Peyer's patch (tissue), 4 donors: ENCODE measurements at regions not wholly inside any gene's neighbourhood (a gene's known extent, or its start where the extent isn't known, plus 50 kb on each side); places are given as distances from the start of the nearest gene placed in this dataset.

ENCODE experiments used
- DNase-seq, 3 donors: peaks; one replicate each; pipeline ENCODE4 v3.0.0-alpha.2; 2017 to 2019
- H3K27ac ChIP-seq, 4 donors: fragments of 200-600 bp; sonication (generic); one replicate each; pipeline ENCODE4 v1.5.1; 2016 to 2019
- H3K27me3 ChIP-seq, 2 donors: fragments of 200-600 bp; sonication (generic); one replicate each; pipeline ENCODE4 v1.5.1; 2019
- H3K36me3 ChIP-seq, 3 donors: fragments of 200-600 bp; sonication (generic); one replicate each; pipeline ENCODE4 v1.5.1; 2016 to 2019
- H3K4me1 ChIP-seq, 4 donors: fragments of 200-600 bp; sonication (generic); one replicate each; pipeline ENCODE4 v1.5.1; 2016 to 2019
- H3K4me3 ChIP-seq, 4 donors: fragments of 200-600 bp; sonication (generic); 1 replicate in 3 of 4; 2 replicates in 1 of 4; pipeline ENCODE4 v1.5.1; 2016 to 2019; ENCODE audit warnings: mild to moderate bottlenecking in 1 of 4
- H3K9me3 ChIP-seq, 4 donors: fragments of 200-600 bp; sonication (generic); one replicate each; pipeline ENCODE4 v1.5.1; 2016 to 2019; ENCODE audit warnings: mild to moderate bottlenecking in 1 of 4
- POLR2A ChIP-seq, 2 donors: fragments of 450-650 bp; IDR thresholded peaks; one replicate each; pipeline ENCODE4 v1.5.1; 2017; ENCODE audit warnings: antibody characterized with exemption in 2 of 2, mild to moderate bottlenecking in 2 of 2, moderate library complexity in 2 of 2
- TF ChIP-seq, protein P1 (sequence below), 6 experiments: fragments of 450-650 bp in 4 of 6; fragments of 200-600 bp in 2 of 6; sonication (generic) in 1 of 6; IDR thresholded peaks; one replicate each; pipeline ENCODE4 v1.5.1; 2017 to 2019; ENCODE audit warnings: antibody characterized with exemption in 6 of 6, mild to moderate bottlenecking in 3 of 6, moderate library complexity in 1 of 6

DNA sequence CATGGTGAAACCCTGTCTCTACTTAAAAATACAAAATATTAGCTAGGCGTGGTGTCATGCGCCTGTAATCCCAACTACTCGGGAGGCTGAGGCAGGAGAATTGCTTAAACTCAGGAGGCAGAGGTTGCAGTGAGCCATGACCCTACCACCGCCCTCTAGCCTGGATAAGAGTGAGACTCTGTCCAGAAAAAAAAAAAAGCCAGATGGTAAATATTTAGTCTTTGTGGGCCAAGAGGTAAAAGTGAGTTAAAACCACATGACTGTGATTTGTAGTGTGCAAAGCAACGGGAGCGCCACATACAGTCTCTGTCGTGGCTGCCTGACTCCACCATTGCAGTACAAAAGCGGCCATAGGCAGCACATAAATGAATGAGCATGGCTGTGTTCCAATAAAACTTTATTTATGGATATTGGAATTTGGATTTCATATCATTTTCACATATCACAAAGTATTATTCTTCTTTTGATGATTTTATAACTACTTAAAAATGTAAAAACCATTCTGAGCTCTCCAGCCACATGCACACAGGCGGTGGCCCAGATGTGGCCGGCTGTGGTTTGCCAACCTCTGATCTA is 51.8 kb upstream of the CASZ1 start:
- H3K9me3 ChIP-seq, result peaks cover 0 to 3% (median 0%) of the 10 kb centered on the region in 4 donors
- no peak for DNase-seq
- no peaks in the 10 kb centered on the region for H3K36me3 ChIP-seq
- H3K4me1 ChIP-seq, result no peaks in the 10 kb centered on the region
- TF ChIP-seq, protein P1, sequence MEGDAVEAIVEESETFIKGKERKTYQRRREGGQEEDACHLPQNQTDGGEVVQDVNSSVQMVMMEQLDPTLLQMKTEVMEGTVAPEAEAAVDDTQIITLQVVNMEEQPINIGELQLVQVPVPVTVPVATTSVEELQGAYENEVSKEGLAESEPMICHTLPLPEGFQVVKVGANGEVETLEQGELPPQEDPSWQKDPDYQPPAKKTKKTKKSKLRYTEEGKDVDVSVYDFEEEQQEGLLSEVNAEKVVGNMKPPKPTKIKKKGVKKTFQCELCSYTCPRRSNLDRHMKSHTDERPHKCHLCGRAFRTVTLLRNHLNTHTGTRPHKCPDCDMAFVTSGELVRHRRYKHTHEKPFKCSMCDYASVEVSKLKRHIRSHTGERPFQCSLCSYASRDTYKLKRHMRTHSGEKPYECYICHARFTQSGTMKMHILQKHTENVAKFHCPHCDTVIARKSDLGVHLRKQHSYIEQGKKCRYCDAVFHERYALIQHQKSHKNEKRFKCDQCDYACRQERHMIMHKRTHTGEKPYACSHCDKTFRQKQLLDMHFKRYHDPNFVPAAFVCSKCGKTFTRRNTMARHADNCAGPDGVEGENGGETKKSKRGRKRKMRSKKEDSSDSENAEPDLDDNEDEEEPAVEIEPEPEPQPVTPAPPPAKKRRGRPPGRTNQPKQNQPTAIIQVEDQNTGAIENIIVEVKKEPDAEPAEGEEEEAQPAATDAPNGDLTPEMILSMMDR (IDR thresholded peaks at IDR 0.05), result no peak
- no peak for TF ChIP-seq POLR2A (IDR thresholded peaks at IDR 0.05)
- no peak overlapping the region for H3K27ac ChIP-seq
- H3K4me3 ChIP-seq, result no peak overlapping the region
- H3K27me3 ChIP-seq, result no peaks in the 10 kb centered on the region

DNA sequence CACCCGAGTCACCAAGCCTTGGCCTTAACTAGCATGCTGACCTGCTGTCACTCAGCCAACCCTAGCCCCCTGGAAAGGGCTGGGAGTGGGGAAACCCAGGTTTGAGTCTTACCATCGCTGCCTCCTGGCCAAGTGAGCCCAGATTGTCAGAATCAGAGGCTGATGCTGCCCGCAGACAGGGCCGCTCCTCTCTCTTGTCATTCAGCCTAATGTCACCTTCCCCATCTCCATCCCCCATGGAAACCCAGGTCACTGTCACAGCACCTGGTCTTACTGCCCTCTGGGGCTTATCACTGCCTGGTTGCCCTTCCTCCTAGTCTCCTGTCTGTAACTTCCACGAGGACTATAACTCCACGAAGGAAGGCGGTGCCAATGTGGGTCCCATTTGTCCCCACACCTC is 53.6 kb upstream of the CASZ1 start:
- Histone ChIP-seq H3K4me3 (no peak overlapping the region), H3K27ac (no peak overlapping the region), H3K36me3 (no peaks in the 10 kb centered on the region), H3K27me3 (no peaks in the 10 kb centered on the region), H3K4me1 (no peaks in the 10 kb centered on the region), H3K9me3 (peaks cover 0 to 3% (median 0%) of the 10 kb centered on the region in 4 donors)
- DNase-seq, result no peak
- TF ChIP-seq, protein P1 (IDR thresholded peaks at IDR 0.05), result no peak
- no peak for TF ChIP-seq POLR2A (IDR thresholded peaks at IDR 0.05)

DNA sequence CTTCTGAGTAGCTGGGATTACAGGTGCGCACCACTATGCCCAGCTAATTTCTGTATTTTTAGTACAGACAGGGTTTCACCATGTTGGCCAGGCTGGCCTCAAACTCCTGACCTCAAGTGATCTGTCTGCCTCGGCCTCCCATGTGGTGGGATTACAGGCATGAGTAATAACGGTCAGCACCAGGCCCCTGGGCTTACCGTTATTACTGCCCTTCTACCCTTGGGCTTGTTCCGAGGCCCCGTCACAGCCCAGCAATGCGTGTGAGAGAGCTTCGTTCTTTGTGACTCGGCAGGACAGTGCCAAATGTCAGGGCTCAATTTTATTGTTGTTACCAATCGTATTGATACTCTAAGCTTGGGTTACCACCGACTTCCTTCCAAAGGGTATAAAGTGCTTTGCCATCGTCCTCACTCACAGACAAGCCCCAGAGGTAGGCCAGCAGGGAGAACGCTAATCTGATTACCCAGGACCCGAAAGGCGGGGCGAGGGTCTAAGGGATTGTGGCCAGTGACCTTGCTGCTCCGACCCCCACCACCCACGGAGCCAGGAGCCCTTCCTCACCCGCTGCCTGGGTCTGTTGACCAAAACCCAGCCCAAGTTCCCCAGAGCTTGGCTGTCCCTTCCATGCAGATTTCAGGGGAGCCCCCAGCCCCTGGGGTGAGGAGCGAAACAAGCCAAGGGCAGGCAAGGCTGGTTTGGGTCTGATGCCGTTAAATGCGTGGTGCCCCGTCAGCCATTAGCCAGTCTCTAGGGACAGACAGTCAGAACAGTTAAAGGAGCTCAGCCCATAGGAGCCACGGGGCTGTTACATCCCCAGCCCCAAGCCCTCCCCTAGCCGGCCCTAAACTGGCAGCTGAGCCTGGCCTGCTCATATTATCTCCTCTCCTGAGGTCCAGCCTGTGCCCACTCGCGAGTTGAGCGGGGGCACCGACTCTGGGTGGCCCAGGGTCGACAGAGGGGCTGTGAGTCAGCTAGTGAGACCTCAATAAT is 54.9 kb upstream of the CASZ1 start:
- Histone ChIP-seq H3K9me3 (peaks cover 0 to 3% (median 0%) of the 10 kb centered on the region in 4 donors), H3K36me3 (no peaks in the 10 kb centered on the region), H3K27me3 (no peaks in the 10 kb centered on the region), H3K27ac (no peak overlapping the region), H3K4me3 (no peak overlapping the region), H3K4me1 (no peaks in the 10 kb centered on the region)
- TF ChIP-seq, protein P1 (IDR thresholded peaks at IDR 0.05), result no peak
- TF ChIP-seq POLR2A (IDR thresholded peaks at IDR 0.05), result no peak
- no peak for DNase-seq

DNA sequence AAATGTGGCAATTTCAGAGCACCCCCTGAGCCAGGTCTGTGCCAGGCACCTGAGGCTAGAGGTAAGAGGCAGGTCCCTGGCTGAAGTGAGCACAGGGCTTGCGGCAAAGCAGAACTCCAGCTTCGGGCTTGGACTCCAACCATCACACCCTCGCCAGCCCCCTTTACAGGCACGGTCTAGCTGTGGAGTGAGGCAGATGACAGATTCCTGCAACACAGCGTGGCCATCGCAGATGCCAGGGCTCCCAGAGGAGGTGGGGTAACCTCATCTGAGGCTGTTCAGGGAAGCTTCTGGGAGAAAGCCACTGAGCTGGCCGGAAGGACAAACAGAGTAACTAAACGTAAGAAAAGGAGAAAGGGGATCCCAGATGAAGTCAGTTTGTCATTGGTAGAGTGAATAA is 55.6 kb upstream of the CASZ1 start:
- no peak for DNase-seq
- TF ChIP-seq, protein P1 (IDR thresholded peaks at IDR 0.05), result no peak
- TF ChIP-seq POLR2A (IDR thresholded peaks at IDR 0.05), result no peak
- no peaks in the 10 kb centered on the region for H3K4me1 ChIP-seq
- H3K4me3 ChIP-seq, result no peak overlapping the region
- no peaks in the 10 kb centered on the region for H3K9me3 ChIP-seq
- H3K36me3 ChIP-seq, result no peaks in the 10 kb centered on the region
- no peaks in the 10 kb centered on the region for H3K27me3 ChIP-seq
- no peak overlapping the region for H3K27ac ChIP-seq

DNA sequence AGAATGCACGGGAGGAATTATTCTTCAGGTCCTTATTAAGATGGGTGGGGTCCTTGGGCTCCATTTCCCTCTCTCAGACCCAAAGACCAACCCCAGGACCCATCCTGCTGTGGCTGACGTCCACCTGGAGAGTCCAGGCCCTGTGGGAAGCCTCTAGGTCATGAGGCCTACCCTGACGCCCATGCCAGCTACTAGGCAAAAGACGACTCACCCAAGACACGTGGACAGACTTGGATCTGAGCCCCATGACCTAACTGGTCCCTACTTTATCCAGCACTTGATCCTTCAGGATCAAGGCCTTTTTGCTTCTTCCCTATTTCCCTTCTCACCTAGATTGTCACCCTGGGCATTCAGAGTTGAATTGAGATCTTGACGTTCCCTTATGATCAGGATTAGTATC is 56.0 kb upstream of the CASZ1 start:
- no peaks in the 10 kb centered on the region for H3K36me3 ChIP-seq
- no peak for DNase-seq

More for the DNA sequence above, 56.0 kb upstream of the CASZ1 start:
- TF ChIP-seq, protein P1 (IDR thresholded peaks at IDR 0.05), result no peak
- no peak for TF ChIP-seq POLR2A (IDR thresholded peaks at IDR 0.05)
- Histone ChIP-seq H3K4me1 (no peaks in the 10 kb centered on the region), H3K27me3 (no peaks in the 10 kb centered on the region), H3K4me3 (no peak overlapping the region), H3K27ac (no peak overlapping the region), H3K9me3 (no peaks in the 10 kb centered on the region)
